Left colon (tissue), 2 donors: ENCODE measurements at regions not wholly inside any gene's neighbourhood (a gene's known extent, or its start where the extent isn't known, plus 50 kb on each side); places are given as distances from the start of the nearest gene placed in this dataset.

Experiments used
- ATAC-seq: fragments of 200-7000 bp; cut with Tn5 transposase; one replicate; pipeline ENCODE4 v1.9.1; 2020; ENCODE audit warnings: mild to moderate bottlenecking, moderate library complexity
- DNase-seq, 2 donors: peaks; one replicate each; pipeline ENCODE4 v3.0.0-alpha.2; 2020
- intact Hi-C, 2 donors: fragments of 100-400 bp; cut with DNase I in 1 of 2; cut with micrococcal nuclease in 1 of 2; formaldehyde crosslinking; loops; one replicate each; pipeline versions ENCODE4 v1.11.2 to v1.14.0; 2022; cut with DNase I, micrococcal nuclease
- donor health status: DM: no; HTN: no; CAD: no.
- donor health status: DM: yes; HTN: yes; CAD: no.

DNA sequence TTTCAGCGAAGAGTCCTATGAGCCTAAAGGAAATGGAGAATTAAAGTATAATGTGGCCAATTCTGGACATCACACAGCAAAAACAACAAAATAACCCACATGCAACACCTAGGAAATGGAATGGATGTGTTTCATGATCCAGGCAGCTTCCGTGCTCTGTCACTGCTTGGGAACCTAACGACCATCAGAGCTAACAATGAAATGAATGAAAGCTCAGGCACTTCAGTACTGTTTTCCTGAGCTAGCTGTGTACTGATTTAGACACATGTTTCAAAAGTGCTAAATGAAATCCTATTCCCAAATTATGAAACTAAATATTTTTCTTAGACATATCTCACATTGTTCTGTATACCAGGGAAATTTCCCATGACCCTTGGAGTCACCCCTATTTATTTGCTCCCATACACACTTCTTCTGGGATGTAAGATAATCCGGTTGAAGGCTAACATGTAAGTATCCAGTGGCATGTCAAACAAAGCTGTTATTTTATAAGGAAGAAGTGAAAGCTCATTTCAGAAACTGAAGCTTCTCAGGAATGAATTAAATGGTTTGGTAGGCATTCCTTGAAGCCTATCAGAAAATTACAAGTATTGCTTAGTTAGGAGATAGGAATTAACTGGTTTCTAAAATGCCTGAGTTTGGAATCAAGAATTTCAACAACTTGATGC, 108.5 kb upstream of the RND3 start:
- ATAC-seq, result no peak

DNA sequence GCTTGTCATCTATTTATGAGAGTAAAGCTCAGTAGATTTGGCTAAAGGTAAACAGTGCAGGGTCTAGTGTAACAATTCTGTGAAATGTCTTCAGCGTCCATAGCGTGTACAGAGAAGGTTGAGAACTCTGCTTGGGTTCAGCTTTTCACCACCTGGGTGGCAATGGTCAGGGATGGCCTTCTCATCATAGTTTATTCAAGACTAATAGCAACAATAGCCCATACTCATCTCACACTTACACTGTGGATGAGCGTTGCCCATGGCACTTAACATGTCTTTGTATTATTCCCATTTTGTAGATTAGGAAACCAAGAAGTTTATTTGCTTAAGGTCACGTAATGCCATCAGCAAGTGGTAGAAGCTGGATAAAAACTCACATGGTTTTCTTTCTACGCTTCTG, 106.8 kb upstream of the RND3 start:
- ATAC-seq (no peak), DNase-seq (no peak)
- intact Hi-C loops, result no loop called here

More for the DNA sequence above, 108.5 kb upstream of the RND3 start:
- intact Hi-C loops, result no loop called here
- DNase-seq, result no peak

DNA sequence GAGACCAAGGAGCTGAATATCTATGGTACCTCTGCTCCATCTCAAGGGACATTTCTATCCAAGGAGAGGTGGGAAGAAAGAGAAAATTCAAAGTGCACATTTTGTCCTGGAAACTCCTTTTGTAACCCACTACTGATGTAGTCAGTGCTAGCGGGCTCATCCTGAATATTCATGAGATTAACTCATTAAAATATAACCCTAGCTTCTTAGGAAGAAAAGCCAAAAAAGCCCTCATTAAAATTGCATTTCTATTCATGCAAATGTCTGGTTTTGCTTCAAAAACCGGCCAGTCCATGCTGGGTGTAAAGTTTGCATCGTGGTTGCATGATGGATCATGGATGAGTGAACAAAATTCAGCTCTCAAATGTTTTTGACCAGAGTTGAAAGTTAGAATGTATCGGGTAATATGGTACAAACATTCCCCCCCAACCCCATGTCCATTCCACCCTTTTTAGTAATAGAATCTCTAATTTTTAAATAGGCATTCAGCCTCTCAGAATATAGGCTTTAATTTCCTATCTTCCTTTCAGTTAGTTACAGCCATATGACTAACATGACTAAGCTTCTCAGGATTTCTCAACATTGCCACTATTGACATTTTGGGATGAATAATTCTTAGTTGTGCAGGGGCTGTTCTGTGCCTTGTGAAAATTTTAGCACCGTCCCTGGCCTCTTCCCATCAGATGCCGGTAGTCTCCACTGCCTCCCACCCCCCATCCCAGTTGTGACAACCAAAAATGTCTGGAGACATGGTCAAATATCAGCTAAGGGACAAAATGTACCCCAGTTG, 104.2 kb upstream of the RND3 start:
- ATAC-seq, result no peak
- no peak for DNase-seq
- intact Hi-C loops, result no loop called here

DNA sequence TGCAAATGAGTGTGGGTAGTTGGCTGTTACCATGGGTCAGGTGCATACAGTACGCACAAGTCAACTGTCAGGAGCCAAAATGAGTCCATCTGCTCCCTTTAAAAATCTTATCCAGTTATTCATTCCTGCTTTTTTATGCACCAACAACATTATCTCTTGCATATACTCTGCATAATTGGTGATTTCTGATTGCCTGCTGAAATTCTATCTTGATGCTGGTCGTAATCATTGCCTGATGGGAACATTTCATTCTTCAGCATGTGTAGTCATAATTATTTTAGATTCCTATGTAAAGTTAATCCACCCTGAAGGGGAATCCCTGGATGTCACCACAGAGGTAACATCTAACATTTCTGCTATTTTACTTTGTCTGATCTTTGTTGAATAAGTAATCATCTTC, 102.2 kb upstream of the RND3 start:
- DNase-seq, result no peak
- intact Hi-C loops, result no loop called here
- no peak for ATAC-seq

DNA sequence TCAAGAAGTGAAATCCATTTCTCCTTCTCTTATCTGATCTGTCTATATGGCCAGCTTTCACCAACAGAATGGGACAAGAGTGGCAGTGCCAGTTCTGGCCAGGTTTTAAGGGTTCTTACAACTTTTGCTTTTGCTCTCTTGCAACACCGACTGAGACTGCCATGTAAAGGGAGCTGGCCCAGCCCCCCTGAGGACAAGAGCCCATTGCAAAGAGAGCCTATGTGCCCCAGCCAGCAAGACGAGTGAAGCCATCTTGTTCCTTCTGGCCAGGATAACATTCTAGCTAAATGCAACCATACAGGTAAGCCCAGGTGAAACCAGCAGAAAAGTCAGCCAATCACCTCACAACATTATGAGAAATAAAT, 101.0 kb upstream of the RND3 start:
- intact Hi-C loops, result no loop called here
- no peak for ATAC-seq
- DNase-seq, result no peak

DNA sequence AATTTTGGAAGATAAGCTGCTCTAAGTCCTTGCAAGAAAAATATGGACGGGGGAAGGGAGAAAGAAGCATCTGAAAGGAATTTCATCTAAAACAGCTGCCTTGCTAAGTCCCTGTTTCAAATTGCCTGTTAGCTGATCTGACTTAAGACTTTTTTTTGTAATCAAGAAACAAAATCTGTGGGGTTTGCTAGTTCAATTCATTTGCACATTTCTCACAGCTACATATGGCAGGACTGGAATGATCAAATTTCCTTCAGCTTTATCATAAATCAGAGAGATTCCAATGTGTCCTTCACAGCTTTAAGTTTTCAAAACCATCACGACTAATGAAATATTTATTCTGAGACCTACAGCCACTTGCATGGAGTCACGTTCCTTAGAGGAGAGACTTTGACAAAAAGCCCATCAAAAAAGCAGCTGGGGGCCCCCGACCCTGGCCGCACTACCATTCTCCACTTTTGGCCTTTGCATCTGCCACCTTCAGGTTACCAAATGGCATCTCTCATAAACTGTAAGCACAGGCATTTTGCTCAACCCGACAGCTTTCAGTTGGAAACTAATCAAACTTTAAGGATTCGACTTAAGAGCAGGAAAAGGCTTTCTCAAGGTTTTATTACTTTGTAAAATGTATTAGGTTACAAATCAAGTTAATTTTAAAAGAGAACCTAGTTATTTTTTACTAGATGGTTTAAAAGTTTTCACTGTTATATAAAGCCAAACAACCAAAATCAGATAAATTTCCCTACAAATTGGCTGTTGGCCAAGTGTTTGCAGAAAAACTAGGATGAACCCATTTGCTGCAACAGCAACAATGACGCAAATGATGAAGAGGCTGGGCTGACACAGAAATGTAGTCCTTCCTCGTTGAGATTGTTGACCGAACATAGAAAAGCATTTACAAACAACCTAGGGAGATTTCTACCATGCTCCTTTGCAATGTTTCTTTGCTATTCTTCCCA, 100.4 kb upstream of the RND3 start:
- ATAC-seq (no peak), DNase-seq (no peak)
- intact Hi-C loops, result no loop called here

DNA sequence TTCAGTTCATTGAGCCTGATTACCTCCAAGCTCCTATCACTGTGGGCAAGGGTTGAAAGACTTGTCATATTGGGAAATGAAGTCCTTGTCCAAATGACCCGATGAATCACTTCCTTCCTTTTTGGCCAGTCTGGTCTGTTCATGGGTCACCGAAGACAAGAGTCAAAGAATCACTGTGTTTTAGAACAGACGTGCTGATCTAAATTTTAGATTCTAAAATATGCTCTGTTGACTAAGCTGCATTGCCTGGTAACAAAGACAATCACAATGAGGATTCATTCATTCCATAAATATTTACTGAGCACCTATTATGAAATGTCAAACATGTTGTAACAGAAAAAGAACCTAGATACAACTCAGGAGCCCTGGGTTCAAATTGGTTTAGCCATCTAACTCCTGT, 99.4 kb upstream of the RND3 start:
- no peak for ATAC-seq
- intact Hi-C loops, result no loop called here
- no peak for DNase-seq

DNA sequence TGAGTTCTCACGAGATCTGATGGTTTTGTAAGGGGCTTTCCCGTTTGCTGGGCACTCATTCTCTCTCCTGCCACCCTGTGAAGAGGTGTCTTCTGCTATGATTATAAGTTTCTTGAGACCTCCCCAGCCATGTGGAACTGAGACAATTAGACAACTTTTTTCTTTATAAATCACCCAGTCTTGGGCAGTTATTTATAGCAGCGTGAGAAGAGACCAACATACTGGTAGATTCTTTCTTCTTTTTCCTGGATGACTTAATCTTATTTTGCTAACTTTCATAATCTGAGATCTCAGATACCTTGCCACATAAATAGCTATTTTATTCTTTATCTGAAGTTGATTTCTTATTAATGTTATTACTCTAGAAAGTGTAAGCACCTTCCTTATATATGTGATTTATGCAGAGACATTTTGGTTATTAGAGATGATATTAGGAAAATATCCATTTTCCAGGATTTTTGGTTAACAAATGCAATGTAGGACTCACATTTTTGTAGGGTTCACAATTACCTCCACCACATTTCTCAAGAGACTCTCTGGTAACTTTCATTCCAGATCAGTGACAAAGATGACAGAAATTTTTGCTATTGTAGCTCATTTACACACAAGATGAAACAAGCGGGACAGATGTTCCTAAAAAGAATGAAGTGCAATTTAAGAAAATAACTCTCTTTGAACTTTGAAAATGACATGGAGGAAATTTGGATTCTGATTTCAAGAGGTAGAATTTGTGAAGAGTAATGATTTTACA, 97.9 kb upstream of the RND3 start:
- intact Hi-C loops, result no loop called here
- no peak for DNase-seq
- no peak for ATAC-seq

DNA sequence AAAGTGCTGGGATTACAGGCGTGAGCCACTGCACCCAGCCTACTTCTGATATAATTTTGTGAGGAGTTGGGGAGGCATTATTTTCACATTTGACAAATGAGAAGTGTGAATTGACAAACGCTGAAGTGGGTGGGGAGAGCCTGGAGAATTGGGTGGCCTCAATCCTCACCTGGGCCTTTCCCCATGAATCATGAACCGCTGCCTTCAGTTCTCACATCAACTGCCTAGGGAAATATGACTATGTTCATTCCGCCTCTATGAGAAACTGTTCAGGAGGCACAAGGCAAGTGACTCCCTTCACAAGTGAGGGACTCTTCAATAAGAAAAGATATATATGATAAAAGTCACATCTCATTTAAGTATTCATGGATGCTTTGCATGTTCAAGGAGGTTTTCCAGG, 96.6 kb upstream of the RND3 start:
- intact Hi-C loops, result no loop called here
- ATAC-seq, result no peak
- DNase-seq, result no peak

DNA sequence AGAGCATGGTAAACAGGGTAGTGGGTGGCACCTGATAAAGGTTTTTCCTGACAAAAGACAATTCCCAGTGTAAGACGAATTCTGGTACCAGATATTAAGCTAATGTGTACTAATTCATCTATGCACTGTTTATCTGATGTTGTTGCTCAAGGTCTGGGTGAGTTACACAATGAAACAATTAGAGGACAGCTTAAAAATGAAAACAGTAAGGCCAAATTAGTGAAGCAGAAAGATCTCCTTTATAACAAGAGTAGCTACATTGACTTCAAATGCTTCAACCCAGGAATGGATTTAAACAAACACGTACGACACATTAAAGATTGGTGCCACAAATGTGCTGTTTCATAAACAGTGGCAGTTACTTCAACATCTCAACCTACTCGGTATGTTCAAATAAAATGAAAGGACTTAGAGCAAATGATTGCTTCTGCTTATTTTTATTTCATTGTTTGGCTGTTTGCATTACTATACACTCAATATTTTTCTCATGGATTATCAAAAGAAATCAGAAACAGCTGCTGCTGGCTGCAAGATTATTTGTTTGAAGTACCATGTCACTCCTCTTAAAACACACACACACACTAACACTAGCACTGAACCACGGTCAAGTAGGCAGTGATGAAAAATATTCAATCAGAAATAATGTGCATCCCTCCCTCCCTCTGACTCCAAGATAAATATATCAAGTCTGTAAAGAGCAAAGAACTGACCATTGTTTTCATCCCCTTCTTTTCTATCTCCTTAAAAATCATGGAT, 94.4 kb upstream of the RND3 start:
- intact Hi-C loops, result no loop called here
- DNase-seq, result no peak
- ATAC-seq, result no peak

DNA sequence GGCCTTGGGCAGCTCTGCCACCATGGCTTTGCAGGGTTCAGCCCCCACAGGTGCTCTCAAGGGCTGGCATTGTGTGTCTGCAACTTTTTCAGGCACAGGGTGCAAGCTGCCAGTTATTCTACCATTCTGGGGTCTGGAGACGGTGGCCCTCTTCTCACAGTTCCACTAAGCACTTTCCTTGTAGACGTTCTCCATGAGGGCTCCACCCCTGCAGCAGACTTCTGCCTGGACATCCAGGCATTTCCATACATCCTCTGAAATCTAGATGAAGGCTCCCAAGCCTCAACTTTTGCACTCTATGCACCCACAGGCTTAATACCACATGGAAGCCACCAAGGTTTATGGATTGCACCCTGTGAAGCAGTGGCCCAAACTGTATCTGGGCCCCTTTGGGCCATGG, 91.0 kb upstream of the RND3 start:
- no peak for ATAC-seq
- intact Hi-C loops, result no loop called here
- DNase-seq, result no peak

DNA sequence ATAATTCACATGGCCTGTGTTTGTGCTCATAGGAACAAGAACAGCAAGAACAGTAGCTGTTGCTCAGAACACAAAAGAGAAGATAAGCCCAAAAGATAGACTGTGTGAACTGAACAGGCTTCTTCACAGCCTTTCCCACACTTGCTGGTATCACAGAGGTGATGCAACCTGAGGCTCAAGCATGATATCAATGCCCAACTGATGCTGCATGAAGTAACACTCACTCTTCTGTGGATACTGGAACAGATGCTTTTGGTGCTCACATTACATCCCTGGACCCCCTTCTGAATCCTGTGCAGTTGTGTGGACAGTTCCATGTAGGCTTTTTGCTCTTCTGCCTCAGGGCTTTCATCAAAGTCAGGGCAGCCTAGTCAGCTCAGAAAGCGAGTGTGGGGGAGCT, 88.4 kb upstream of the RND3 start:
- ATAC-seq, result no peak
- intact Hi-C loops, result no loop called here
- DNase-seq, result no peak

DNA sequence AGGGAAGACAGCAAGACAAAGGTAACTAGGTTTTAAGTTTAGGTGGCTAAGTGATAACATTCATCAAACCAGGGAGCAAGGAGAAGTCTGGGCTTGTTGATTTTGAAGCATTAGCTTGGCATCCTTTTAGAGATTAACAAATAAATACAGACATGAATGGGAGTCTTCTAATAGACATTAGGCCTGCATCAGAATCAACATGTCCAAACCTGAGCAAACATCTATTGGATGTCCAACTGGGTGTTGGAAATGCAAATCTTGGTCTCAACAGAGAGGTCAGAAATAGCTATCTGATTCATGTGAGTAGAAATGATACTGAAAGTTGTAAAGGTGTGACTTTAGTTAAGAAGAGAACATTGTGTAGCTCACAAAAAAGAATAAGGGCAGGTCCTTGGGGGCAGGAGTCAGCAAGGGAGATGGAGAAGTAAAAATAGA, 85.5 kb upstream of the RND3 start:
- DNase-seq (no peak), ATAC-seq (no peak)
- intact Hi-C loops, result no loop called here

DNA sequence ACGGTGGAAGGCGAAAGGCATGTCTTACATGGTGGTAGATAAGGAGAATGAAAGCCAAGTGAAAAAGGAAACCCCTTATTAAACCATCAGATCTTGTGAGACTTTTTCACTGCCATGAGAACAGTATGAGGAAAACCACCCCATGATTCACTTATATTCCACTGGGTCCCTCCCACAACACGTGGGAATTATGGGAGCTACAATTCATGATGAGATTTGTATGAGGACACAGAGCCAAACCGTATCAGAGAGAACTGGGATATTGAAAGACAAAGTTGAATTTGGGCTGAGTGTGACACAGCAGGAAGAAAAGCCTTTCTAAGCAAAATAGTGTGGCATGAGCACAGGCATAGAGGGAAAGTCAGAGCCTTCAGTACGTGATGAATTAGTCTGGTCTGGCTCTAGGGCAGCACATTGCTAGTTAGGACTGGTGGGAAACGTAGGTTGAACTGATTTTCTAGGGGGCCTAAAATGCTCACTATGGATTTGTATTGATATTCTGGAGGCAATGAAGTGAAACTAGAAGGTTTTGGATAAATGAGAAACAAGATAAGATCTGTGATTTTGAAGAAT, 84.8 kb upstream of the RND3 start:
- ATAC-seq, result no peak
- DNase-seq, result no peak
- intact Hi-C loops, result no loop called here

DNA sequence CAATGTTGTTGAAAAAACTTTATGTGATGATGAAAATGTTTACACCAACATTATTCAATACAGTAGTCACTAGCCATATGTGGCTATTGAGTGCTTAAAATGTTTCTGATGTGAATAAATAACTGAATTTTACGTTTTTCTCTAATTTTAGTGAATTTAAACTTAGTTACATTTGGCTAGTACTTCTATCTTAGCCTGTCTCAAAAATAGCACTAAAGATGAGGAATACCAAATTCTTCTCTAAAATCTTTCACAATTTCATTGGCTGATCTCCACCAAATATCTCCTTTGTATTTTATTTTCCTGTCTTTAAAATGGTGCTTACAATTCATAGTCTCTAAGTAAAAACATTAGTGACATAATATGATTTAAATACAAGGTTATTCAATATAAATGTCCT, 83.7 kb upstream of the RND3 start:
- ATAC-seq (no peak), DNase-seq (no peak)
- intact Hi-C loops, result no loop called here

DNA sequence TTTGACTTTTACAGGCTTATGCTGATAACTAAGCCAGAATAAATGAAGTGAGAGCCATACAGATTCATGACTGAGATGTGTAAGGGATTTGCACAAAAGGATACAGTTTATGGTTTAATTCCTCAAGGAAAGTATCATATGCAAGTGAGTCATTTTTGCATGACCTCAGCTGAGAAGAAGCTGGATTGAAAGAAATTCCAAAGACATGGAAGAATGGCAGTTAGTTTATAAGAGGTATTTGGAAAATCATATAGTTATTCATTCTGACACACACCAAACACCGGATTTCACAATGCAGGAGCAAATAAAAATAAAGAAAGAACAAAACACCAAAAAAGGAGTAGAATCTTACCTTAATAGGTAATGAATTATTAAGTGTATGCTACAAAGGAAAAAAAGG, 83.2 kb upstream of the RND3 start:
- no peak for DNase-seq
- intact Hi-C loops, result no loop called here
- ATAC-seq, result no peak

DNA sequence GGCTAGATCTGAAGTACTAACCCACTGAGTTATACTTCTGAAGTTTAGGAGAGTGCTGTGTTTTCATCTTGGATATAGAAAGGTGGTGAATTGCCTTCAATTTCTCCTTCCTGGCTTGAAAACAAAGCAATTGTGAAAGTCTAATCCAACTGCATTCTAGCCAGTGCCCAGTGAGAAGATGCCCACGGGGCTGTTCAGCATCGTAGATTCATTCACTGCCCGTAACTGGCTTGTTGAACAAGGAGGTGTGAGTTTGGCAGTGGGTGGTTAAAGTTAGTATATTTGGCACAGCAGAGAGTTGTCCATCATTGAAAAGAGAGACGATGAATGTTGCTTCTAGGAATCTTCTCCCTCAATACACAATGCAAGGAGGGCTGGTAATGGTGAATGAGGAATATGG, 82.3 kb upstream of the RND3 start:
- ATAC-seq (no peak), DNase-seq (no peak)
- intact Hi-C loops, result loop anchor here in 1 of 2 donors (10.0 kb wide), 1 partner anchor 125 kb away; no protein-coding TSS in a partner anchor

DNA sequence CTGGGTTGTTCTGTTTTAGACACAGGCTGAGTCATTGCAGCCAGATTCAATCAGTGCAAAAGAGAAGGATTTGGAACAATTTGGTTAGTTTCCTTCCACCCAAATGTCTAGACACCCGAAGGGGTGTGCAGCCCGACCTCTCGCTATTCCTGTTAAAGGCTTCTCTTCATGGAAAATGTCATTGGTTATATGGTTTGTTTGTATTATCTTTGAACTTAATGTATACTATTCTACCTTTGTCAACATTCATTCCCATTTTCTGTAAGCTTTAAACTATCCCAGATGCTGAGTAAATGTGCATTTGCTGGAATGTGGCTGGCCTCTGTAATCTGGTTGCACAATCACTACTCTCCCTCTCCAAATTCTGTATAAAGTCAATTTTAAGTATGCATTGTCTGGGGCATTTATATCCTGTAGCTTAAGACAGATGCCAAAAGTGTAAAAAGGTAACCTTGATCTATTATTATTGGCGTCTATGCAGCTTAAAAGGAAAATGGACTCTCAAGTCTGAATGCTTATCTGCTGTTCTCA, 80.4 kb upstream of the RND3 start:
- DNase-seq (no peak), ATAC-seq (no peak)
- intact Hi-C loops, result loop anchor here in 1 of 2 donors (10.0 kb wide), 1 partner anchor 127 kb away; no protein-coding TSS in a partner anchor
